HepG2 (cell line): ENCODE measurements at regions not wholly inside any gene's neighbourhood (a gene's known extent, or its start where the extent isn't known, plus 50 kb on each side); places are given as distances from the start of the nearest gene placed in this dataset.

Experiments
- ATAC-seq: fragments of 200-7000 bp; cut with Tn5 transposase; 3 replicates; pipeline ENCODE4 v1.9.1; 2020; ENCODE audit warnings: mild to moderate bottlenecking, moderate library complexity
- BruUV-seq: library from RNA; stranded (reverse); fragments of 400-500 nt; replicated peaks from 2 replicates; lab custom pipeline; 2021; lab: Mats Ljungman, UMichigan
- CTCF ChIA-PET: fragments of 300-600 bp; formaldehyde crosslinking; extraction: SDS; loops from one replicate; lab custom pipeline; 2021; ENCODE audit warnings: low total read pairs, inconsistent platforms, low intra/inter-chr PET ratio; lab: Yijun Ruan, JAX
- POLR2A ChIA-PET: fragments of 350-600 bp; sonication (Branson Sonifier 250); formaldehyde crosslinking; loops from one replicate; lab custom pipeline; 2020; ENCODE audit warnings: antibody characterized with exemption, inconsistent platforms; lab: Yijun Ruan, JAX
- DNase-seq: peaks from one replicate; pipeline ENCODE4 v3.0.0-alpha.2; 2015; ENCODE audit warnings: low spot score
- FAIRE-seq: peaks from 3 replicates; lab custom pipeline; 2011; peaks lifted over from hg19 to GRCh38; lab: Jason Lieb, UNC
- H2AFZ ChIP-seq: one replicate; pipeline ENCODE4 v1.6.1; 2011; ENCODE audit warnings: low read length, inconsistent platforms
- H3K27ac ChIP-seq: fragments of 300-600 bp; 3 replicates; pipeline ENCODE4 v1.8.0; 2011; ENCODE audit warnings: mixed run types, mild to moderate bottlenecking, mixed read lengths, low read length, inconsistent platforms; ENCODE audit not compliant: insufficient read depth; ENCODE audit errors: extremely low read length
- H3K27me3 ChIP-seq, 2 experiments: fragments of 200-600 bp in 1 of 2; 2 replicates in 1 of 2; 3 replicates in 1 of 2; pipeline versions ENCODE4 v1.6.0 to v1.8.0; 2011; ENCODE audit warnings: low read length in 2 of 2, mild to moderate bottlenecking in 2 of 2, moderate library complexity in 2 of 2, inconsistent platforms in 1 of 2; ENCODE audit not compliant: insufficient read depth in 2 of 2, control insufficient read depth in 1 of 2
- H3K36me3 ChIP-seq, 2 experiments: fragments of 200-600 bp in 1 of 2; replicated peaks in 1 of 2; 2 replicates in 1 of 2; 3 replicates in 1 of 2; pipeline versions ENCODE4 v1.5.1 to v1.8.0; 2011; ENCODE audit warnings: low read length in 2 of 2, inconsistent platforms in 1 of 2; ENCODE audit not compliant: insufficient read depth in 2 of 2, control insufficient read depth in 1 of 2
- H3K4me1 ChIP-seq: 2 replicates; pipeline ENCODE4 v1.5.1; 2012; ENCODE audit warnings: low read length, inconsistent platforms; ENCODE audit not compliant: insufficient read depth
- H3K4me2 ChIP-seq: 2 replicates; pipeline ENCODE4 v1.6.0; 2011; ENCODE audit warnings: low read depth, low read length, inconsistent platforms
- H3K4me3 ChIP-seq, 3 experiments: fragments of 200-600 bp in 1 of 3; sonication (generic), shearing (Covaris generic) in 1 of 3; replicated peaks in 1 of 3; 2 replicates each; pipeline ENCODE4 v1.5.1; 2011 to 2016; ENCODE audit warnings: low read length in 3 of 3, inconsistent platforms in 2 of 3, low read depth in 2 of 3, mild to moderate bottlenecking in 2 of 3, control low read depth in 1 of 3, mixed read lengths in 1 of 3; ENCODE audit not compliant: insufficient read depth in 1 of 3
- H3K79me2 ChIP-seq: one replicate; pipeline ENCODE4 v1.6.1; 2011; ENCODE audit warnings: low read length, inconsistent platforms; ENCODE audit not compliant: insufficient read depth
- H3K9ac ChIP-seq: 2 replicates; pipeline ENCODE4 v1.6.0; 2011; ENCODE audit warnings: mild to moderate bottlenecking, low read depth, low read length, inconsistent platforms; ENCODE audit not compliant: insufficient read depth
- H3K9me3 ChIP-seq: 2 replicates; pipeline ENCODE4 v1.5.1; 2012; ENCODE audit warnings: mild to moderate bottlenecking, low read length
- H4K20me1 ChIP-seq: 2 replicates; pipeline ENCODE4 v1.6.0; 2011; ENCODE audit warnings: inconsistent platforms, mild to moderate bottlenecking, low read length, moderate library complexity; ENCODE audit not compliant: insufficient read depth
- CCDC6 ChIP-seq: sonication (generic); formaldehyde crosslinking; IDR thresholded peaks from 2 replicates; pipeline ENCODE4 v1.8.1; 2022; ENCODE audit warnings: mild to moderate bottlenecking, missing genetic modification reagents, moderate library complexity
- DPF2 ChIP-seq: sonication (generic); formaldehyde crosslinking; IDR thresholded peaks from 2 replicates; pipeline ENCODE4 v1.4.0; 2020; ENCODE audit warnings: mild to moderate bottlenecking, low read depth, missing genetic modification reagents, borderline replicate concordance
- KLF9 ChIP-seq: IDR thresholded peaks from 2 replicates; pipeline ENCODE4 v1.6.1; 2016; ENCODE audit warnings: low read depth
- MIXL1 ChIP-seq: IDR thresholded peaks from 2 replicates; pipeline ENCODE4 v1.6.1; 2016
- PPARG ChIP-seq: conservative IDR thresholded peaks from 2 replicates; pipeline ENCODE4 v1.6.1; 2016; ENCODE audit warnings: missing biosample characterization, missing genetic modification reagents
- TAF1 ChIP-seq: sonication (generic); formaldehyde crosslinking; IDR thresholded peaks from 2 replicates; pipeline ENCODE4 v1.4.0; 2020; ENCODE audit warnings: missing genetic modification reagents
- ZFX ChIP-seq: sonication (generic); formaldehyde crosslinking; IDR thresholded peaks from 2 replicates; pipeline ENCODE4 v1.4.0; 2020; ENCODE audit warnings: mild to moderate bottlenecking, low read depth, missing genetic modification reagents, moderate library complexity
- ZNF34 ChIP-seq: sonication (generic); formaldehyde crosslinking; IDR thresholded peaks from 2 replicates; pipeline ENCODE4 v1.4.0; 2020; ENCODE audit warnings: mild to moderate bottlenecking, missing genetic modification reagents, borderline replicate concordance
- ZSCAN25 ChIP-seq: sonication (generic); formaldehyde crosslinking; IDR thresholded peaks from 2 replicates; pipeline ENCODE4 v1.8.0; 2022; ENCODE audit warnings: mild to moderate bottlenecking, missing genetic modification reagents
- ZZZ3 ChIP-seq: sonication (generic); formaldehyde crosslinking; IDR thresholded peaks from 2 replicates; pipeline ENCODE4 v1.4.0; 2020; ENCODE audit warnings: missing genetic modification reagents, mild to moderate bottlenecking, borderline replicate concordance
- WGBS: methylation state at CpG from one replicate; pipeline ENCODE4 v1.1.6; 2017; ENCODE audit warnings: low lambda C conversion rate; 5-methylcytosine and 5-hydroxymethylcytosine counted together
- in situ Hi-C: cut with HindIII; loops from 2 replicates; pipeline ENCODE4 v1.10.0; 2017; ENCODE audit warnings: low pct_unique_long_range_greater_than_20kb; ENCODE audit not compliant: extremely low pct_ligation_motif_present
- intact Hi-C: fragments of 100-400 bp; cut with micrococcal nuclease; formaldehyde crosslinking; loops from one replicate; pipeline ENCODE4 v1.10.0; 2022; ENCODE audit not compliant: unreplicated experiment
- TF ChIP-seq, protein P1 (sequence below): sonication (generic); formaldehyde crosslinking; IDR thresholded peaks from 2 replicates; pipeline ENCODE4 v1.5.1; 2020; ENCODE audit warnings: missing genetic modification reagents, mild to moderate bottlenecking, borderline replicate concordance
- TF ChIP-seq, protein P2 (sequence below): sonication (generic); formaldehyde crosslinking; IDR thresholded peaks from 2 replicates; pipeline ENCODE4 v1.4.0; 2020; ENCODE audit warnings: missing genetic modification reagents
- TF ChIP-seq, protein P3 (sequence below): sonication (generic); formaldehyde crosslinking; IDR thresholded peaks from 2 replicates; pipeline ENCODE4 v1.4.0; 2020; ENCODE audit warnings: low read depth, missing genetic modification reagents
- TF ChIP-seq, protein P4 (sequence below): sonication (generic); formaldehyde crosslinking; IDR thresholded peaks from 2 replicates; pipeline ENCODE4 v1.4.0; 2020; ENCODE audit warnings: missing genetic modification reagents, borderline replicate concordance
- TF ChIP-seq, protein P5 (sequence below): sonication (generic); formaldehyde crosslinking; IDR thresholded peaks from 2 replicates; pipeline ENCODE4 v1.8.1; 2023; ENCODE audit warnings: missing genetic modification reagents, mild to moderate bottlenecking, borderline replicate concordance

DNA sequence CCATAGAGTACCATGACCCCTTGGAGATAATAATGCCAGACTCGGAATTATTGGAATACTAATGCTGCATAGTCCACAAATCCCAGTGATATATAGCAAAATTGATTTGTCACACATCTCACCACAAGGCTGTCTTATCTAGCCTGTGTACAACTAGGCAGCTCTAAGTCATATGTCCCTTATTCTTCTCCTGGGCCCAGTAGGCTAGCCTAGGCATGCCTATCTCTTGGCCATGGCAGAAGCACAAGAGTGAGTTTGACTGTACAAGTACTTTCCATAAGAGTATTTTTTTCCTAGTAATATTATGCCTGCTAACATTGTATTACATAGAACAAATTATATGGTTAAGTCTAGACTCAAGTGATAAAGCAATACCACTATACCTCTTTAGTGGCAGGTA is 1122.1 kb upstream of the SEL1L start (continued):
- TF ChIP-seq, protein P1, sequence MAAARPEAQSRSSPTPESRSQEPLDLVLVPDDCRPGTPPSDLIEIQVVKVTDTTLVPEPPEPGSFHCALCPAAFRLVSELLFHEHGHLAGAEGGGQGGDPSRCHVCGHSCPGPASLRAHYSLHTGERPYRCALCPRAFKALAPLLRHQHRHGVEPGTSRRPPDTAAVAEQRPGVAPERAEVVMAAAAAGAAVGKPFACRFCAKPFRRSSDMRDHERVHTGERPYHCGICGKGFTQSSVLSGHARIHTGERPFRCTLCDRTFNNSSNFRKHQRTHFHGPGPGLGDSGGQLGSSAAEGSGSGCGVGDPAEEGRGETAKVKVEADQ (CRISPR knock-in tag): no peak
- no peak for TF ChIP-seq CCDC6 (CRISPR knock-in tag)
- TF ChIP-seq, protein P2, sequence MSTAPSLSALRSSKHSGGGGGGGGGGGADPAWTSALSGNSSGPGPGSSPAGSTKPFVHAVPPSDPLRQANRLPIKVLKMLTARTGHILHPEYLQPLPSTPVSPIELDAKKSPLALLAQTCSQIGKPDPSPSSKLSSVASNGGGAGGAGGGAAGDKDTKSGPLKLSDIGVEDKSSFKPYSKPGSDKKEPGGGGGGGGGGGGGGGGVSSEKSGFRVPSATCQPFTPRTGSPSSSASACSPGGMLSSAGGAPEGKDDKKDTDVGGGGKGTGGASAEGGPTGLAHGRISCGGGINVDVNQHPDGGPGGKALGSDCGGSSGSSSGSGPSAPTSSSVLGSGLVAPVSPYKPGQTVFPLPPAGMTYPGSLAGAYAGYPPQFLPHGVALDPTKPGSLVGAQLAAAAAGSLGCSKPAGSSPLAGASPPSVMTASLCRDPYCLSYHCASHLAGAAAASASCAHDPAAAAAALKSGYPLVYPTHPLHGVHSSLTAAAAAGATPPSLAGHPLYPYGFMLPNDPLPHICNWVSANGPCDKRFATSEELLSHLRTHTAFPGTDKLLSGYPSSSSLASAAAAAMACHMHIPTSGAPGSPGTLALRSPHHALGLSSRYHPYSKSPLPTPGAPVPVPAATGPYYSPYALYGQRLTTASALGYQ (CRISPR knock-in tag): no peak

DNA sequence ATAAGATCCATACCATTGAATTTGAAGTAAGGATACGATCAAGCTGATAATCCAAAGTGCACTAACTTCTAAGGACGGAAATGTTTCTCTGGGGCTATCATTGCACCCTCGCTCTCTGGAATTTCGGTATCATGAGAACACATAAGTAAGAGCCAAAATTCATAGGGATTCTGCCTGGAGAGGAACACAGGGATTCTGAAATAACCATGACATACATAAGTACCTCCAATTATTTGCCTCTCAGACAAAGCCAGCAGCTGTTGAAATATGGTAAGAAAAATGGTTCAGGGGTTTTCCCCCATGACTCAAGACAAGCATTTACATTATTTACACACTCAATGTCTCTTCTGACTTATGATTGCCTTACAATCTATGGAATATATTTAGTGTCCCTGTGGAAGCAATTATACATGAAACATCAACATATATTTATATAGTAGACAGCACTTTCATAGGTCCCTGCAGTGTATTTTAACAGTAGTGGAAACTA is 1123.6 kb upstream of the SEL1L start:
- FAIRE-seq: no peak
- Histone ChIP-seq H4K20me1 (no peaks in the 10 kb centered on the region), H3K27ac (no peak overlapping the region), H3K4me1 (no peaks in the 10 kb centered on the region), H3K36me3 (no peaks in the 10 kb centered on the region), H3K4me3 (no peak overlapping the region), H2AFZ (no peak overlapping the region), H3K79me2 (no peaks in the 10 kb centered on the region), H3K9ac (no peak overlapping the region), H3K9me3 (peaks cover 62% of the 10 kb centered on the region), H3K27me3 (no peaks in the 10 kb centered on the region), H3K4me2 (no peak overlapping the region)
- 21% methylated on average over 4 of the region's 4 CpGs for WGBS
- ATAC-seq: no peak
- ChIA-PET POLR2A (no interaction called here), CTCF (no interaction called here)
- intact Hi-C loops: no loop called here
- in situ Hi-C loops: no loop called here
- BruUV-seq: no TSS peak
- DNase-seq: no peak
- TF ChIP-seq, protein P1 (CRISPR knock-in tag): no peak
- TF ChIP-seq TAF1 (CRISPR knock-in tag): no peak
- TF ChIP-seq PPARG: no peak
- TF ChIP-seq, protein P3, sequence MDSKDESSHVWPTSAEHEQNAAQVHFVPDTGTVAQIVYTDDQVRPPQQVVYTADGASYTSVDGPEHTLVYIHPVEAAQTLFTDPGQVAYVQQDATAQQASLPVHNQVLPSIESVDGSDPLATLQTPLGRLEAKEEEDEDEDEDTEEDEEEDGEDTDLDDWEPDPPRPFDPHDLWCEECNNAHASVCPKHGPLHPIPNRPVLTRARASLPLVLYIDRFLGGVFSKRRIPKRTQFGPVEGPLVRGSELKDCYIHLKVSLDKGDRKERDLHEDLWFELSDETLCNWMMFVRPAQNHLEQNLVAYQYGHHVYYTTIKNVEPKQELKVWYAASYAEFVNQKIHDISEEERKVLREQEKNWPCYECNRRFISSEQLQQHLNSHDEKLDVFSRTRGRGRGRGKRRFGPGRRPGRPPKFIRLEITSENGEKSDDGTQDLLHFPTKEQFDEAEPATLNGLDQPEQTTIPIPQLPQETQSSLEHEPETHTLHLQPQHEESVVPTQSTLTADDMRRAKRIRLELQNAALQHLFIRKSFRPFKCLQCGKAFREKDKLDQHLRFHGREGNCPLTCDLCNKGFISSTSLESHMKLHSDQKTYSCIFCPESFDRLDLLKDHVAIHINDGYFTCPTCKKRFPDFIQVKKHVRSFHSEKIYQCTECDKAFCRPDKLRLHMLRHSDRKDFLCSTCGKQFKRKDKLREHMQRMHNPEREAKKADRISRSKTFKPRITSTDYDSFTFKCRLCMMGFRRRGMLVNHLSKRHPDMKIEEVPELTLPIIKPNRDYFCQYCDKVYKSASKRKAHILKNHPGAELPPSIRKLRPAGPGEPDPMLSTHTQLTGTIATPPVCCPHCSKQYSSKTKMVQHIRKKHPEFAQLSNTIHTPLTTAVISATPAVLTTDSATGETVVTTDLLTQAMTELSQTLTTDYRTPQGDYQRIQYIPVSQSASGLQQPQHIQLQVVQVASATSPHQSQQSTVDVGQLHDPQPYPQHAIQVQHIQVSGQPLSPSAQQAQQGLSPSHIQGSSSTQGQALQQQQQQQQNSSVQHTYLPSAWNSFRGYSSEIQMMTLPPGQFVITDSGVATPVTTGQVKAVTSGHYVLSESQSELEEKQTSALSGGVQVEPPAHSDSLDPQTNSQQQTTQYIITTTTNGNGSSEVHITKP (CRISPR knock-in tag): no peak
- no peak for TF ChIP-seq ZNF34 (CRISPR knock-in tag)
- TF ChIP-seq ZSCAN25 (CRISPR knock-in tag): no peak
- TF ChIP-seq DPF2: no peak
- TF ChIP-seq MIXL1: no peak
- TF ChIP-seq ZZZ3 (CRISPR knock-in tag): no peak
- TF ChIP-seq, protein P4, sequence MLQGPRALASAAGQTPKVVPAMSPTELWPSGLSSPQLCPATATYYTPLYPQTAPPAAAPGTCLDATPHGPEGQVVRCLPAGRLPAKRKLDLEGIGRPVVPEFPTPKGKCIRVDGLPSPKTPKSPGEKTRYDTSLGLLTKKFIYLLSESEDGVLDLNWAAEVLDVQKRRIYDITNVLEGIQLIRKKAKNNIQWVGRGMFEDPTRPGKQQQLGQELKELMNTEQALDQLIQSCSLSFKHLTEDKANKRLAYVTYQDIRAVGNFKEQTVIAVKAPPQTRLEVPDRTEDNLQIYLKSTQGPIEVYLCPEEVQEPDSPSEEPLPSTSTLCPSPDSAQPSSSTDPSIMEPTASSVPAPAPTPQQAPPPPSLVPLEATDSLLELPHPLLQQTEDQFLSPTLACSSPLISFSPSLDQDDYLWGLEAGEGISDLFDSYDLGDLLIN: no peak
- TF ChIP-seq, protein P5, sequence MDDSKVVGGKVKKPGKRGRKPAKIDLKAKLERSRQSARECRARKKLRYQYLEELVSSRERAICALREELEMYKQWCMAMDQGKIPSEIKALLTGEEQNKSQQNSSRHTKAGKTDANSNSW (CRISPR knock-in tag): no peak
- no peak for TF ChIP-seq KLF9 (CRISPR knock-in tag)
- TF ChIP-seq ZFX (CRISPR knock-in tag): no peak
